HEK293 (cell line): ENCODE measurements at regions not wholly inside any gene's neighbourhood (a gene's known extent, or its start where the extent isn't known, plus 50 kb on each side); places are given as distances from the start of the nearest gene placed in this dataset.

Experiments used
- CTCF ChIA-PET: fragments of 350-600 bp; formaldehyde crosslinking; extraction: SDS; loops from one replicate; lab custom pipeline; 2021; ENCODE audit warnings: antibody characterized with exemption; lab: Yijun Ruan, JAX
- POLR2A ChIA-PET: fragments of 300-600 bp; formaldehyde crosslinking; extraction: SDS; loops from one replicate; lab custom pipeline; 2020; ENCODE audit warnings: antibody characterized with exemption, inconsistent platforms; lab: Yijun Ruan, JAX
- H3K27ac ChIP-seq: fragments of 200-500 bp; sonication (Bioruptor generic); 2 replicates; pipeline ENCODE4 v1.5.1; 2014; ENCODE audit warnings: low read depth, low read length, control low read depth, inconsistent platforms; ENCODE audit errors: extremely low read depth
- H3K36me3 ChIP-seq, 2 experiments: fragments of 200-500 bp in 1 of 2; sonication (Bioruptor generic) in 1 of 2; 1 replicate in 1 of 2; 2 replicates in 1 of 2; pipeline ENCODE4 v1.5.1; 2014 to 2017; ENCODE audit warnings: inconsistent platforms in 2 of 2, low read length in 2 of 2; ENCODE audit not compliant: control insufficient read depth in 2 of 2, insufficient read depth in 1 of 2
- H3K4me1 ChIP-seq: fragments of 200-500 bp; sonication (Bioruptor generic); 2 replicates; pipeline ENCODE4 v1.5.1; 2014; ENCODE audit warnings: mild to moderate bottlenecking, low read length, inconsistent platforms; ENCODE audit not compliant: control insufficient read depth, insufficient read depth
- H3K4me3 ChIP-seq: 2 replicates; pipeline ENCODE4 v1.5.1; 2011; ENCODE audit warnings: low read depth, mild to moderate bottlenecking, control low read depth, low read length, moderate library complexity
- H3K9me3 ChIP-seq: fragments of 200-500 bp; sonication (Bioruptor generic); 2 replicates; pipeline ENCODE4 v1.5.1; 2014; ENCODE audit warnings: low read depth, low read length, inconsistent platforms; ENCODE audit not compliant: control insufficient read depth, insufficient read depth
- GLIS1 ChIP-seq: fragments of 450-650 bp; formaldehyde crosslinking; IDR thresholded peaks from 2 replicates; pipeline ENCODE4 v1.5.1; 2016; ENCODE audit warnings: missing biosample characterization, missing genetic modification characterization
- SP7 ChIP-seq: fragments of 450-650 bp; formaldehyde crosslinking; IDR thresholded peaks from 2 replicates; pipeline ENCODE4 v1.5.1; 2016; ENCODE audit warnings: missing biosample characterization, missing genetic modification characterization
- TRIM28 ChIP-seq: IDR thresholded peaks from 2 replicates; pipeline ENCODE4 v1.6.1; 2011; ENCODE audit warnings: low read length, control low read depth, borderline replicate concordance
- ZBTB48 ChIP-seq: fragments of 450-650 bp; formaldehyde crosslinking; IDR thresholded peaks from 2 replicates; pipeline ENCODE4 v1.5.1; 2016; ENCODE audit warnings: missing biosample characterization, missing genetic modification characterization
- ZBTB7A ChIP-seq: fragments of 450-650 bp; formaldehyde crosslinking; IDR thresholded peaks from 2 replicates; pipeline ENCODE4 v1.5.1; 2016; ENCODE audit warnings: low read depth, missing biosample characterization, missing genetic modification characterization
- ZFP69B ChIP-seq: fragments of 450-650 bp; formaldehyde crosslinking; IDR thresholded peaks from 2 replicates; pipeline ENCODE4 v1.5.1; 2016; ENCODE audit warnings: missing biosample characterization, missing genetic modification characterization
- ZNF114 ChIP-seq: fragments of 450-650 bp; formaldehyde crosslinking; IDR thresholded peaks from 2 replicates; pipeline ENCODE4 v1.5.0; 2017; ENCODE audit warnings: missing biosample characterization, missing genetic modification characterization
- ZNF140 ChIP-seq: fragments of 450-650 bp; formaldehyde crosslinking; IDR thresholded peaks from 2 replicates; pipeline ENCODE4 v1.5.1; 2016; ENCODE audit warnings: missing biosample characterization, missing genetic modification characterization
- ZNF2 ChIP-seq: fragments of 450-650 bp; formaldehyde crosslinking; IDR thresholded peaks from 2 replicates; pipeline ENCODE4 v1.5.1; 2016; ENCODE audit warnings: missing biosample characterization, missing genetic modification characterization
- ZNF221 ChIP-seq: fragments of 450-650 bp; formaldehyde crosslinking; IDR thresholded peaks from 2 replicates; pipeline ENCODE4 v1.5.1; 2017; ENCODE audit warnings: missing biosample characterization, missing genetic modification characterization, borderline replicate concordance
- ZNF302 ChIP-seq: fragments of 450-650 bp; formaldehyde crosslinking; IDR thresholded peaks from 2 replicates; pipeline ENCODE4 v1.5.1; 2016; ENCODE audit warnings: missing biosample characterization, missing genetic modification characterization, low read depth
- ZNF404 ChIP-seq: fragments of 450-650 bp; formaldehyde crosslinking; IDR thresholded peaks from 2 replicates; pipeline ENCODE4 v1.5.1; 2017; ENCODE audit warnings: missing biosample characterization, missing genetic modification characterization
- ZNF596 ChIP-seq: fragments of 450-650 bp; IDR thresholded peaks from 2 replicates; pipeline ENCODE4 v1.5.0; 2018; ENCODE audit warnings: missing biosample characterization, mild to moderate bottlenecking, missing genetic modification characterization, moderate library complexity
- TF ChIP-seq, protein P1 (sequence below): fragments of 450-650 bp; formaldehyde crosslinking; IDR thresholded peaks from 2 replicates; pipeline ENCODE4 v1.5.1; 2016; ENCODE audit warnings: missing biosample characterization, missing genetic modification characterization
- TF ChIP-seq, protein P2 (sequence below): fragments of 450-650 bp; formaldehyde crosslinking; IDR thresholded peaks from 2 replicates; pipeline ENCODE4 v1.5.1; 2016; ENCODE audit warnings: missing biosample characterization, missing genetic modification characterization
- TF ChIP-seq, protein P3 (sequence below): fragments of 450-650 bp; formaldehyde crosslinking; IDR thresholded peaks from 2 replicates; pipeline ENCODE4 v1.5.1; 2016; ENCODE audit warnings: missing biosample characterization, missing genetic modification characterization
- TF ChIP-seq, protein P4 (sequence below): fragments of 450-650 bp; formaldehyde crosslinking; IDR thresholded peaks from 2 replicates; pipeline ENCODE4 v1.5.1; 2016; ENCODE audit warnings: missing biosample characterization, missing genetic modification characterization

DNA sequence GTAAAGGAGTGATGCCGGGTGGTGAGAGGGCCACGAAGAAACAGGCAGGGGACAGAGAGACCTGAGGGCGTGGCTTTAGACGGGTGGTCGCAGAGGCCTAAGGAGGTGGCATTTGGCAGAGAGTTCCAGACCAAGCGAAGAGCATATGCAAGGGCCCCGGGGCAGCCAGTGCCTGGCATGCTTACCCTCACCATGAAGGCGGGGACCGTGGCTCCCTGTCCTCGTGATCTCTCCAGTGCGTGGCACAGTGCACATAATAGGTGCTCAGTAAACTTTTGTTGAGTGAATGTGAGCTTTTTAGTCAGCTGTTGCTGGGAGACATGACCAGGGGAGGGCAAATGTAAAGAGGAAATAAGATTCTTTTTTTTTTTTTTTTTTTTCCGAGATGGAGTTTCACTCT is 245.6 kb upstream of the GSE1 start (continued):
- TF ChIP-seq ZNF114 = no peak
- no peak for TF ChIP-seq ZBTB7A (tag by site-specific recombination)
- TF ChIP-seq ZNF140 (tag by site-specific recombination) = no peak
- TF ChIP-seq, all 188 proteins: peak for 3

DNA sequence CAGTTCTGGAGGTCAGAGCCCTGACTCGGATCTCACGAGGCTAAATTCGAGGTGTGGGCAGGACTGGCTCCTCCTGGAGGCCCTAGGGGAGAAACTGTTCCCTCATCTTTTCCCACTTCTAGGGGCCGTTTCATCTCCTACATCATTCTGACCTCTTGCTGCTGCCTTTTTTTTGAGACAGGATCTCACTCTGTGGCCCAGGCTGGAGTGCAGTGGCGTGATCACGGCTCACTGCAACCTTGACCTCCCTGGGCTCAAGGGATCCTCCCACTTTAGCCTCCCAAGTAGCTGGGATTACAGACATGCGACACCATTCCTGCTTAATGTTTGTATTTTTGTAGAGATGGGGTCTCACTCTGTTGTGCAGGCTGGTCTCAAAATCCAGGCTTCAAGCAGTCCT is 244.1 kb upstream of the GSE1 start:
- CTCF ChIA-PET = interaction anchor here (0.6 to 3.1 kb wide), 15 partner anchors 10 to 788 kb away, joined by 3 to 17 read pairs (median 3); no protein-coding TSS in a partner anchor
- H3K4me1 ChIP-seq = no peaks in the 10 kb centered on the region
- no peaks in the 10 kb centered on the region for H3K36me3 ChIP-seq
- no peak overlapping the region for H3K4me3 ChIP-seq
- no peaks in the 10 kb centered on the region for H3K9me3 ChIP-seq
- TF ChIP-seq ZNF302 (tag by site-specific recombination) (no peak), GLIS1 (tag by site-specific recombination) (peak; percentile 37; the same call in 1 of the 2 replicates), ZBTB48 (tag by site-specific recombination) (0 out of 2 replicates have a peak, but pooled peaks have one; percentile 29)
- no peak overlapping the region for H3K27ac ChIP-seq
- POLR2A ChIA-PET = no interaction called here

DNA sequence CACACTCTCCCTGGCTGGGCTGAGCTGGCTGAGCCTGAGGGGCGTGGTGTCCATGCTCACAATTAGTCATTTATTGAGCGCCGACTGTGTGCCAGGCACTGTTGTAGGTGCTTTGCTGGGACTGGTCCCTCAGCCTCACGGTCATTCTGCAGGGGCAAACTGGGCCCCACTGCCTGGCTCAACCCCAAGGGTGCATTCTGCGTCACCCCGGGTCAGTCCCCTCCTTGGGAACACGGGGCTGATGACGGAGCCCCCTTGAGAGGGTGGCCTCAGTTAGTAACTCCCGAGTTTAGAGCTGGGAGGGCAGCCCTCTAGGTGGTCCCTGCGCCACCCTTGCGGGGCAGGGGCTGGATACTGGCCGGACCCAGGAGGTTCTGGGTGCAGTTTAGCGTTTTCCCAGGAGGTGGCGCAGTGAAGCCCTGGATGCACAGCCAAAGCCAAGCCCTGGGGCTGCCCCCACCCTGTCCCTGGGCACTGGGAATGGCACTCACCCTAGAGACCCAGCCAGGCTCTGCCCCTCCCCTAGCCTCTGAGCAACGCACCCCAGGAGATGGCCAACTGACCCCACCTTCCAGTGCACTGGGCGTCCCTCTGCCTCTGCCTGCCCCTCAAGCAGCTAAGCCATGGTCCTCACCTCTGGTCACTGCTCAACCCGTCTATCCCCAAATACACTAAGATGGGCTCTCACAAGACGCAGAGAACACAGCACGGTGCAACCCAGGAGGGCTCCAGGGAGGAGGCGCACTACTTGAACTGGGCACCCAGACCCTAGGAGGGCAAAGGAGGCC is 243.2 kb upstream of the GSE1 start:
- Histone ChIP-seq H3K36me3 (no peaks in the 10 kb centered on the region), H3K9me3 (no peaks in the 10 kb centered on the region), H3K27ac (no peak overlapping the region), H3K4me1 (no peaks in the 10 kb centered on the region), H3K4me3 (no peak overlapping the region)
- TF ChIP-seq, protein P1, sequence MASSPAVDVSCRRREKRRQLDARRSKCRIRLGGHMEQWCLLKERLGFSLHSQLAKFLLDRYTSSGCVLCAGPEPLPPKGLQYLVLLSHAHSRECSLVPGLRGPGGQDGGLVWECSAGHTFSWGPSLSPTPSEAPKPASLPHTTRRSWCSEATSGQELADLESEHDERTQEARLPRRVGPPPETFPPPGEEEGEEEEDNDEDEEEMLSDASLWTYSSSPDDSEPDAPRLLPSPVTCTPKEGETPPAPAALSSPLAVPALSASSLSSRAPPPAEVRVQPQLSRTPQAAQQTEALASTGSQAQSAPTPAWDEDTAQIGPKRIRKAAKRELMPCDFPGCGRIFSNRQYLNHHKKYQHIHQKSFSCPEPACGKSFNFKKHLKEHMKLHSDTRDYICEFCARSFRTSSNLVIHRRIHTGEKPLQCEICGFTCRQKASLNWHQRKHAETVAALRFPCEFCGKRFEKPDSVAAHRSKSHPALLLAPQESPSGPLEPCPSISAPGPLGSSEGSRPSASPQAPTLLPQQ (tag by site-specific recombination) = peak; percentile 71
- no peak for TF ChIP-seq ZNF221
- TF ChIP-seq, protein P2, sequence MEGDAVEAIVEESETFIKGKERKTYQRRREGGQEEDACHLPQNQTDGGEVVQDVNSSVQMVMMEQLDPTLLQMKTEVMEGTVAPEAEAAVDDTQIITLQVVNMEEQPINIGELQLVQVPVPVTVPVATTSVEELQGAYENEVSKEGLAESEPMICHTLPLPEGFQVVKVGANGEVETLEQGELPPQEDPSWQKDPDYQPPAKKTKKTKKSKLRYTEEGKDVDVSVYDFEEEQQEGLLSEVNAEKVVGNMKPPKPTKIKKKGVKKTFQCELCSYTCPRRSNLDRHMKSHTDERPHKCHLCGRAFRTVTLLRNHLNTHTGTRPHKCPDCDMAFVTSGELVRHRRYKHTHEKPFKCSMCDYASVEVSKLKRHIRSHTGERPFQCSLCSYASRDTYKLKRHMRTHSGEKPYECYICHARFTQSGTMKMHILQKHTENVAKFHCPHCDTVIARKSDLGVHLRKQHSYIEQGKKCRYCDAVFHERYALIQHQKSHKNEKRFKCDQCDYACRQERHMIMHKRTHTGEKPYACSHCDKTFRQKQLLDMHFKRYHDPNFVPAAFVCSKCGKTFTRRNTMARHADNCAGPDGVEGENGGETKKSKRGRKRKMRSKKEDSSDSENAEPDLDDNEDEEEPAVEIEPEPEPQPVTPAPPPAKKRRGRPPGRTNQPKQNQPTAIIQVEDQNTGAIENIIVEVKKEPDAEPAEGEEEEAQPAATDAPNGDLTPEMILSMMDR (tag by site-specific recombination) = peak; percentile 72
- no peak for TF ChIP-seq ZNF404 (tag by site-specific recombination)
- peak; percentile 61; the same call in 1 of the 2 replicates for TF ChIP-seq ZFP69B (tag by site-specific recombination)
- TF ChIP-seq ZNF596 = no peak
- no peak for TF ChIP-seq SP7
- TF ChIP-seq, protein P3, sequence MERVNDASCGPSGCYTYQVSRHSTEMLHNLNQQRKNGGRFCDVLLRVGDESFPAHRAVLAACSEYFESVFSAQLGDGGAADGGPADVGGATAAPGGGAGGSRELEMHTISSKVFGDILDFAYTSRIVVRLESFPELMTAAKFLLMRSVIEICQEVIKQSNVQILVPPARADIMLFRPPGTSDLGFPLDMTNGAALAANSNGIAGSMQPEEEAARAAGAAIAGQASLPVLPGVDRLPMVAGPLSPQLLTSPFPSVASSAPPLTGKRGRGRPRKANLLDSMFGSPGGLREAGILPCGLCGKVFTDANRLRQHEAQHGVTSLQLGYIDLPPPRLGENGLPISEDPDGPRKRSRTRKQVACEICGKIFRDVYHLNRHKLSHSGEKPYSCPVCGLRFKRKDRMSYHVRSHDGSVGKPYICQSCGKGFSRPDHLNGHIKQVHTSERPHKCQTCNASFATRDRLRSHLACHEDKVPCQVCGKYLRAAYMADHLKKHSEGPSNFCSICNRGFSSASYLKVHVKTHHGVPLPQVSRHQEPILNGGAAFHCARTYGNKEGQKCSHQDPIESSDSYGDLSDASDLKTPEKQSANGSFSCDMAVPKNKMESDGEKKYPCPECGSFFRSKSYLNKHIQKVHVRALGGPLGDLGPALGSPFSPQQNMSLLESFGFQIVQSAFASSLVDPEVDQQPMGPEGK (tag by site-specific recombination) = peak; percentile 54
- TF ChIP-seq, protein P4, sequence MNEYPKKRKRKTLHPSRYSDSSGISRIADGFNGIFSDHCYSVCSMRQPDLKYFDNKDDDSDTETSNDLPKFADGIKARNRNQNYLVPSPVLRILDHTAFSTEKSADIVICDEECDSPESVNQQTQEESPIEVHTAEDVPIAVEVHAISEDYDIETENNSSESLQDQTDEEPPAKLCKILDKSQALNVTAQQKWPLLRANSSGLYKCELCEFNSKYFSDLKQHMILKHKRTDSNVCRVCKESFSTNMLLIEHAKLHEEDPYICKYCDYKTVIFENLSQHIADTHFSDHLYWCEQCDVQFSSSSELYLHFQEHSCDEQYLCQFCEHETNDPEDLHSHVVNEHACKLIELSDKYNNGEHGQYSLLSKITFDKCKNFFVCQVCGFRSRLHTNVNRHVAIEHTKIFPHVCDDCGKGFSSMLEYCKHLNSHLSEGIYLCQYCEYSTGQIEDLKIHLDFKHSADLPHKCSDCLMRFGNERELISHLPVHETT (tag by site-specific recombination) = no peak
- 0 out of 2 replicates have a peak, but pooled peaks have one; percentile 43 for TF ChIP-seq ZNF2 (tag by site-specific recombination)
- no peak for TF ChIP-seq TRIM28
- TF ChIP-seq GLIS1 (tag by site-specific recombination) = no peak
- CTCF ChIA-PET = interaction anchor here (0.6 to 3.1 kb wide), 11 partner anchors 8 to 410 kb away, joined by 3 to 17 read pairs (median 3); partner anchors contain the start of gene KIAA0513
- POLR2A ChIA-PET = no interaction called here
